Retinal pigment epithelial cell (primary cell): ENCODE measurements at regions not wholly inside any gene's neighbourhood (a gene's known extent, or its start where the extent isn't known, plus 50 kb on each side); places are given as distances from the start of the nearest gene placed in this dataset.

Source experiments
- DNase-seq: peaks from one replicate; pipeline ENCODE4 v3.0.0-alpha.2; 2010; ENCODE audit warnings: low read depth
- H3K4me3 ChIP-seq: 2 replicates; pipeline ENCODE4 v1.5.1; 2011; ENCODE audit warnings: mild to moderate bottlenecking, low read length, control low read depth, moderate library complexity
- CTCF ChIP-seq: conservative IDR thresholded peaks from 2 replicates; pipeline ENCODE4 v1.5.1; 2011; ENCODE audit warnings: low read depth, low read length, control low read depth, inconsistent platforms

GRCh38 chr9:94005272-94005901 is 50.2 kb upstream of the BARX1 start:
- TF ChIP-seq CTCF, result no peak
- no peak overlapping the region for H3K4me3 ChIP-seq
- no peak for DNase-seq
